ENCODE measurements at regions not wholly inside any gene's neighbourhood (a gene's known extent, or its start where the extent isn't known, plus 50 kb on each side); places are given as distances from the start of the nearest gene placed in this dataset.

GRCh38 chr2:81672516-81672915, 1368.0 kb upstream of the LRRTM1 start:
- H3K27ac Mint-ChIP-seq = no peak overlapping the region
- H3K9me3 Mint-ChIP-seq = peaks cover 0 to 16% (median 1%) of the 10 kb centered on the region in 9 donors
- POLR2A ChIA-PET = no interaction called here
- DNase-seq (no peak), ATAC-seq (no peak)
- H3K4me3 Mint-ChIP-seq = no peak overlapping the region
- H3K36me3 Mint-ChIP-seq = no peaks in the 10 kb centered on the region
- no peaks in the 10 kb centered on the region for H3K4me1 Mint-ChIP-seq
- no peaks in the 10 kb centered on the region for H3K27me3 Mint-ChIP-seq

GRCh38 chr2:81670885-81671284, 1366.3 kb upstream of the LRRTM1 start:
- H3K27ac Mint-ChIP-seq = no peak overlapping the region
- peaks cover 0 to 16% (median 1%) of the 10 kb centered on the region in 9 donors for H3K9me3 Mint-ChIP-seq
- H3K27me3 Mint-ChIP-seq = no peaks in the 10 kb centered on the region
- no peak for ATAC-seq
- no peaks in the 10 kb centered on the region for H3K4me1 Mint-ChIP-seq
- H3K36me3 Mint-ChIP-seq = no peaks in the 10 kb centered on the region
- no peak for DNase-seq
- POLR2A ChIA-PET = no interaction called here
- H3K4me3 Mint-ChIP-seq = no peak overlapping the region

- Mint-ChIP-seq H3K4me3 (no peak overlapping the region), H3K36me3 (peaks cover 0 to 5% (median 0%) of the 10 kb centered on the region in 3 donors), H3K27ac (no peak overlapping the region), H3K4me1 (no peaks in the 10 kb centered on the region), H3K9me3 (peaks cover 11 to 38% (median 20%) of the 10 kb centered on the region in 9 donors), H3K27me3 (no peaks in the 10 kb centered on the region)
- POLR2A ChIA-PET = no interaction called here
- no peak for DNase-seq
- ATAC-seq = no peak
These were observed 1356.5 kb upstream of the LRRTM1 start for GRCh38 chr2:81661081-81661480.

GRCh38 chr2:81658227-81658626, 1353.7 kb upstream of the LRRTM1 start:
- no peak overlapping the region for H3K4me3 Mint-ChIP-seq
- ATAC-seq (no peak), DNase-seq (no peak)
- POLR2A ChIA-PET = no interaction called here
- peaks cover 11 to 46% (median 32%) of the 10 kb centered on the region in 9 donors for H3K9me3 Mint-ChIP-seq
- no peaks in the 10 kb centered on the region for H3K4me1 Mint-ChIP-seq
- no peaks in the 10 kb centered on the region for H3K27me3 Mint-ChIP-seq
- H3K27ac Mint-ChIP-seq = no peak overlapping the region
- H3K36me3 Mint-ChIP-seq = peaks cover 0 to 5% (median 0%) of the 10 kb centered on the region in 3 donors

- ATAC-seq (no peak), DNase-seq (no peak)
- no peaks in the 10 kb centered on the region for H3K36me3 Mint-ChIP-seq
- H3K9me3 Mint-ChIP-seq = peaks cover 7 to 58% (median 25%) of the 10 kb centered on the region in 9 donors
- no peaks in the 10 kb centered on the region for H3K27me3 Mint-ChIP-seq
- POLR2A ChIA-PET = no interaction called here
- H3K4me1 Mint-ChIP-seq = no peaks in the 10 kb centered on the region
- H3K27ac Mint-ChIP-seq = no peak overlapping the region
- no peak overlapping the region for H3K4me3 Mint-ChIP-seq
These were observed 1345.8 kb upstream of the LRRTM1 start for GRCh38 chr2:81650048-81650971.

- ATAC-seq (no peak), DNase-seq (no peak)
- H3K4me3 Mint-ChIP-seq = no peak overlapping the region
- peaks cover under 1 to 57% (median 23%) of the 10 kb centered on the region in 9 donors for H3K9me3 Mint-ChIP-seq
- H3K27me3 Mint-ChIP-seq = no peaks in the 10 kb centered on the region
- no peak overlapping the region for H3K27ac Mint-ChIP-seq
- H3K36me3 Mint-ChIP-seq = no peaks in the 10 kb centered on the region
- POLR2A ChIA-PET = no interaction called here
- H3K4me1 Mint-ChIP-seq = no peaks in the 10 kb centered on the region
These were observed 1344.3 kb upstream of the LRRTM1 start for GRCh38 chr2:81648806-81649205.

- Mint-ChIP-seq H3K27me3 (no peaks in the 10 kb centered on the region), H3K4me3 (no peak overlapping the region), H3K36me3 (no peaks in the 10 kb centered on the region), H3K9me3 (peaks cover 0 to 61% (median 21%) of the 10 kb centered on the region in 9 donors), H3K4me1 (no peaks in the 10 kb centered on the region), H3K27ac (no peak overlapping the region)
- no peak for ATAC-seq
- no peak for DNase-seq
- POLR2A ChIA-PET = no interaction called here
These were observed 1343.8 kb upstream of the LRRTM1 start for GRCh38 chr2:81648370-81648769.

- POLR2A ChIA-PET = no interaction called here
These were observed 1343.2 kb upstream of the LRRTM1 start for GRCh38 chr2:81647715-81648230.

GRCh38 chr2:81645745-81646301, 1341.3 kb upstream of the LRRTM1 start:
- Mint-ChIP-seq H3K4me3 (no peak overlapping the region), H3K9me3 (peaks cover 0 to 61% (median 19%) of the 10 kb centered on the region in 9 donors), H3K27ac (no peak overlapping the region), H3K4me1 (no peaks in the 10 kb centered on the region), H3K27me3 (no peaks in the 10 kb centered on the region), H3K36me3 (no peaks in the 10 kb centered on the region)
- ATAC-seq (no peak), DNase-seq (no peak)
- POLR2A ChIA-PET = no interaction called here

More at GRCh38 chr2:81647715-81648230, 1343.2 kb upstream of the LRRTM1 start:
- H3K27me3 Mint-ChIP-seq = no peaks in the 10 kb centered on the region
- H3K4me1 Mint-ChIP-seq = no peaks in the 10 kb centered on the region
- ATAC-seq = no peak
- no peak for DNase-seq
- H3K4me3 Mint-ChIP-seq = no peak overlapping the region
- peaks cover 0 to 65% (median 22%) of the 10 kb centered on the region in 9 donors for H3K9me3 Mint-ChIP-seq
- no peak overlapping the region for H3K27ac Mint-ChIP-seq
- no peaks in the 10 kb centered on the region for H3K36me3 Mint-ChIP-seq

GRCh38 chr2:81644189-81644588, 1339.6 kb upstream of the LRRTM1 start:
- no peak for ATAC-seq

GRCh38 chr2:81624825-81625224, 1320.3 kb upstream of the LRRTM1 start:
- DNase-seq (no peak), ATAC-seq (no peak)
- Mint-ChIP-seq H3K36me3 (peaks cover 0 to 6% (median 0%) of the 10 kb centered on the region in 3 donors), H3K27me3 (no peaks in the 10 kb centered on the region), H3K9me3 (peaks cover 2 to 45% (median 25%) of the 10 kb centered on the region in 9 donors), H3K27ac (no peak overlapping the region), H3K4me1 (no peaks in the 10 kb centered on the region), H3K4me3 (no peak overlapping the region)
- POLR2A ChIA-PET = interaction anchor here (0.6 kb wide), 1 partner anchor 18 kb away, joined by 3 read pairs; no protein-coding TSS in a partner anchor

More at GRCh38 chr2:81644189-81644588, 1339.6 kb upstream of the LRRTM1 start:
- no peaks in the 10 kb centered on the region for H3K4me1 Mint-ChIP-seq
- POLR2A ChIA-PET = no interaction called here
- H3K27ac Mint-ChIP-seq = no peak overlapping the region
- peaks cover 0 to 62% (median 22%) of the 10 kb centered on the region in 9 donors for H3K9me3 Mint-ChIP-seq
- H3K36me3 Mint-ChIP-seq = no peaks in the 10 kb centered on the region
- no peak overlapping the region for H3K4me3 Mint-ChIP-seq
- no peak for DNase-seq
- no peaks in the 10 kb centered on the region for H3K27me3 Mint-ChIP-seq

- DNase-seq (no peak), ATAC-seq (no peak)
- POLR2A ChIA-PET = no interaction called here
- H3K27me3 Mint-ChIP-seq = no peaks in the 10 kb centered on the region
- H3K36me3 Mint-ChIP-seq = no peaks in the 10 kb centered on the region
- no peak overlapping the region for H3K27ac Mint-ChIP-seq
- H3K4me1 Mint-ChIP-seq = no peaks in the 10 kb centered on the region
- H3K4me3 Mint-ChIP-seq = no peak overlapping the region
- peaks cover 2 to 23% (median 12%) of the 10 kb centered on the region in 9 donors for H3K9me3 Mint-ChIP-seq
These were observed 1295.5 kb upstream of the LRRTM1 start for GRCh38 chr2:81600088-81600487.

GRCh38 chr2:81598453-81598852, 1293.9 kb upstream of the LRRTM1 start:
- Mint-ChIP-seq H3K27me3 (no peaks in the 10 kb centered on the region), H3K4me1 (no peaks in the 10 kb centered on the region), H3K4me3 (no peak overlapping the region), H3K36me3 (no peaks in the 10 kb centered on the region), H3K9me3 (peaks cover 0 to 23% (median 12%) of the 10 kb centered on the region in 9 donors), H3K27ac (no peak overlapping the region)
- no peak for DNase-seq
- POLR2A ChIA-PET = no interaction called here
- no peak for ATAC-seq

All from naive thymus-derived CD8-positive, alpha-beta T cell (primary cell).